Effector memory CD8-positive, alpha-beta T cell (primary cell): ENCODE measurements at regions not wholly inside any gene's neighbourhood (a gene's known extent, or its start where the extent isn't known, plus 50 kb on each side); places are given as distances from the start of the nearest gene placed in this dataset.
"Not testable (repeated sequence)": the region's sequence is repeated elsewhere in the genome, so short reads cannot be mapped to it uniquely, and the experiment has no call there.

Source experiments
- ATAC-seq: fragments of 150-1000 bp; cut with Tn5 transposase; replicated peaks from 2 replicates; pipeline ENCODE4 v1.10.0; 2021; ENCODE audit warnings: mild to moderate bottlenecking, moderate library complexity
- DNase-seq, 3 experiments: peaks; one replicate each; pipeline ENCODE4 v3.0.0; 2021
- H3K27ac Mint-ChIP-seq, 2 donors: one replicate each; pipeline ENCODE4 v1.8.0; 2022; ENCODE audit warnings: mild to moderate bottlenecking in 2 of 2, mixed read lengths in 2 of 2, moderate library complexity in 2 of 2
- H3K27me3 Mint-ChIP-seq, 2 donors: one replicate each; pipeline ENCODE4 v1.8.0; 2022; ENCODE audit warnings: mixed read lengths in 2 of 2
- H3K36me3 Mint-ChIP-seq: one replicate; pipeline ENCODE4 v1.8.0; 2022; ENCODE audit warnings: mild to moderate bottlenecking, moderate library complexity, mixed read lengths; ENCODE audit not compliant: insufficient read depth
- H3K4me1 Mint-ChIP-seq, 2 donors: one replicate each; pipeline ENCODE4 v1.8.0; 2022; ENCODE audit warnings: low read depth in 2 of 2, mixed read lengths in 2 of 2
- H3K4me3 Mint-ChIP-seq, 2 donors: one replicate each; pipeline ENCODE4 v1.8.0; 2022; ENCODE audit warnings: mild to moderate bottlenecking in 2 of 2, mixed read lengths in 2 of 2, moderate library complexity in 2 of 2
- H3K9me3 Mint-ChIP-seq, 2 donors: one replicate each; pipeline ENCODE4 v1.8.0; 2022; ENCODE audit warnings: mixed read lengths in 2 of 2

GRCh38 chr6:11467364-11467763 is 70.2 kb upstream of the TMEM170B start:
- Mint-ChIP-seq H3K4me3 (no peak overlapping the region), H3K27ac (no peak overlapping the region), H3K9me3 (no peaks in the 10 kb centered on the region), H3K4me1 (no peaks in the 10 kb centered on the region), H3K36me3 (no peaks in the 10 kb centered on the region), H3K27me3 (peaks cover 0 to 7% of the 10 kb centered on the region in 2 donors)
- no peak for DNase-seq
- ATAC-seq: no peak

- no peaks in the 10 kb centered on the region for H3K27me3 Mint-ChIP-seq
- no peaks in the 10 kb centered on the region for H3K36me3 Mint-ChIP-seq
- H3K4me3 Mint-ChIP-seq: no peak overlapping the region
- no peak overlapping the region for H3K27ac Mint-ChIP-seq
- no peaks in the 10 kb centered on the region for H3K9me3 Mint-ChIP-seq
- H3K4me1 Mint-ChIP-seq: peaks cover 5 to 7% of the 10 kb centered on the region in 2 donors
- ATAC-seq (no peak), DNase-seq (no peak)
Observed at GRCh38 chr6:11463398-11463780, 74.2 kb upstream of the TMEM170B start.

- H3K27ac Mint-ChIP-seq: no peak overlapping the region
- no peak for ATAC-seq
- peaks cover 5 to 7% of the 10 kb centered on the region in 2 donors for H3K4me1 Mint-ChIP-seq
- no peak for DNase-seq
- no peaks in the 10 kb centered on the region for H3K36me3 Mint-ChIP-seq
- no peaks in the 10 kb centered on the region for H3K27me3 Mint-ChIP-seq
- H3K4me3 Mint-ChIP-seq: no peak overlapping the region
- H3K9me3 Mint-ChIP-seq: no peaks in the 10 kb centered on the region
Observed at GRCh38 chr6:11462742-11463397, 74.7 kb upstream of the TMEM170B start.

GRCh38 chr6:11460837-11461661 is 76.5 kb upstream of the TMEM170B start:
- no peaks in the 10 kb centered on the region for H3K36me3 Mint-ChIP-seq
- H3K4me1 Mint-ChIP-seq: peaks cover 5 to 7% of the 10 kb centered on the region in 2 donors
- H3K4me3 Mint-ChIP-seq: no peak overlapping the region
- no peaks in the 10 kb centered on the region for H3K9me3 Mint-ChIP-seq
- no peak overlapping the region for H3K27ac Mint-ChIP-seq
- ATAC-seq: peak; percentile 62
- no peak for DNase-seq
- no peaks in the 10 kb centered on the region for H3K27me3 Mint-ChIP-seq

GRCh38 chr6:11460001-11460668 is 77.4 kb upstream of the TMEM170B start:
- Mint-ChIP-seq H3K9me3 (no peaks in the 10 kb centered on the region), H3K27me3 (no peaks in the 10 kb centered on the region), H3K36me3 (no peaks in the 10 kb centered on the region), H3K4me1 (peaks cover 5 to 7% of the 10 kb centered on the region in 2 donors), H3K27ac (peak overlapping the region in 1 of 2 donors; percentile 9), H3K4me3 (no peak overlapping the region)
- DNase-seq: no peak
- ATAC-seq: peak; percentile 21

GRCh38 chr6:11459079-11459610 is 78.4 kb upstream of the TMEM170B start:
- no peaks in the 10 kb centered on the region for H3K36me3 Mint-ChIP-seq
- H3K27me3 Mint-ChIP-seq: peaks cover 0 to 7% of the 10 kb centered on the region in 2 donors
- no peak overlapping the region for H3K27ac Mint-ChIP-seq
- DNase-seq (no peak), ATAC-seq (no peak)
- no peaks in the 10 kb centered on the region for H3K9me3 Mint-ChIP-seq
- H3K4me1 Mint-ChIP-seq: peaks cover 5 to 7% of the 10 kb centered on the region in 2 donors
- H3K4me3 Mint-ChIP-seq: no peak overlapping the region

- H3K36me3 Mint-ChIP-seq: no peaks in the 10 kb centered on the region
- H3K27ac Mint-ChIP-seq: no peak overlapping the region
- H3K4me1 Mint-ChIP-seq: peaks cover 5 to 7% of the 10 kb centered on the region in 2 donors
- H3K27me3 Mint-ChIP-seq: peaks cover 0 to 9% of the 10 kb centered on the region in 2 donors
- no peak for DNase-seq
- H3K9me3 Mint-ChIP-seq: no peaks in the 10 kb centered on the region
- no peak for ATAC-seq
- H3K4me3 Mint-ChIP-seq: no peak overlapping the region
Observed at GRCh38 chr6:11458509-11458908, 79.0 kb upstream of the TMEM170B start.

- DNase-seq, H3K9me3 Mint-ChIP-seq, H3K27ac Mint-ChIP-seq, ATAC-seq, H3K27me3 Mint-ChIP-seq, H3K36me3 Mint-ChIP-seq, H3K4me1 Mint-ChIP-seq, H3K4me3 Mint-ChIP-seq: not testable (repeated sequence)
Observed at GRCh38 chr6:11457422-11457821, 80.1 kb upstream of the TMEM170B start.

GRCh38 chr6:11452106-11452505 is 85.4 kb upstream of the TMEM170B start:
- H3K9me3 Mint-ChIP-seq, DNase-seq, H3K4me3 Mint-ChIP-seq, H3K4me1 Mint-ChIP-seq, H3K36me3 Mint-ChIP-seq, H3K27ac Mint-ChIP-seq, ATAC-seq: not testable (repeated sequence)
- peaks cover 24 to 44% of the 10 kb centered on the region in 2 donors for H3K27me3 Mint-ChIP-seq

- Mint-ChIP-seq H3K4me3 (no peak overlapping the region), H3K27ac (no peak overlapping the region), H3K36me3 (no peaks in the 10 kb centered on the region), H3K9me3 (no peaks in the 10 kb centered on the region), H3K27me3 (peaks cover 33 to 54% of the 10 kb centered on the region in 2 donors), H3K4me1 (no peaks in the 10 kb centered on the region)
- ATAC-seq (no peak), DNase-seq (no peak)
Observed at GRCh38 chr6:11450037-11450436, 87.5 kb upstream of the TMEM170B start.

- H3K4me1 Mint-ChIP-seq: no peaks in the 10 kb centered on the region
Observed at GRCh38 chr6:11449408-11449807, 88.1 kb upstream of the TMEM170B start.

GRCh38 chr6:11448038-11448437 is 89.5 kb upstream of the TMEM170B start:
- H3K27me3 Mint-ChIP-seq: peaks cover 29 to 45% of the 10 kb centered on the region in 2 donors
- no peak for ATAC-seq
- no peaks in the 10 kb centered on the region for H3K4me1 Mint-ChIP-seq
- no peak for DNase-seq
- H3K4me3 Mint-ChIP-seq: no peak overlapping the region
- no peaks in the 10 kb centered on the region for H3K9me3 Mint-ChIP-seq
- no peaks in the 10 kb centered on the region for H3K36me3 Mint-ChIP-seq
- no peak overlapping the region for H3K27ac Mint-ChIP-seq

More at GRCh38 chr6:11449408-11449807, 88.1 kb upstream of the TMEM170B start:
- Mint-ChIP-seq H3K9me3 (no peaks in the 10 kb centered on the region), H3K27me3 (peaks cover 33 to 49% of the 10 kb centered on the region in 2 donors), H3K27ac (no peak overlapping the region), H3K4me3 (no peak overlapping the region), H3K36me3 (no peaks in the 10 kb centered on the region)
- DNase-seq (no peak), ATAC-seq (no peak)

GRCh38 chr6:11447265-11447664 is 90.3 kb upstream of the TMEM170B start:
- DNase-seq (no peak), ATAC-seq (no peak)
- Mint-ChIP-seq H3K27me3 (peaks cover 25 to 45% of the 10 kb centered on the region in 2 donors), H3K9me3 (no peaks in the 10 kb centered on the region), H3K27ac (no peak overlapping the region), H3K36me3 (no peaks in the 10 kb centered on the region), H3K4me1 (no peaks in the 10 kb centered on the region), H3K4me3 (no peak overlapping the region)
